ENCODE measurements at regions not wholly inside any gene's neighbourhood (a gene's known extent, or its start where the extent isn't known, plus 50 kb on each side); places are given as distances from the start of the nearest gene placed in this dataset.

DNA sequence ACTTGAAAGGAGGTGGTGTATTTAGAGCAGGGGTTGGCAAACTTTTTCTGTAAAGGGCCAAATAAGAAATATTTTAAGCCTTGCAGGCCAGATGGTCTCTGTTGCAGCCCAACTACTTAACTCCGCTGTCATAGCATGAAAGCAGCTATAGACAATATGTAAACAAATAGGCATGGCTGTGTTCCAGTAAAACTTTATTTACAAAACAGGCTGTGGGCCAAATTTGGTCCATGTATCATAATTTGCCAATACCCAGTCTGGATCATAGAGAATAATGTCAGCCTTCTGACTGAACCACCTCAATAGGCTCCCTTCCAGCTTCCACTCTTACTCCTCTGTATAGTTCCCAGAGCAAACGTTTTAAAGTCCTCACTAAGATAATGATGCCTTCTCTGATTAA lies 638.8 kb upstream of the CFAP20DC start:
- no peak for DNase-seq (ENCODE audit: low spot score in 2 of 2)
- 72 to 73% methylated on average over 2 of the region's 2 CpGs for WGBS, 2 donors
- TF ChIP-seq, protein P1, sequence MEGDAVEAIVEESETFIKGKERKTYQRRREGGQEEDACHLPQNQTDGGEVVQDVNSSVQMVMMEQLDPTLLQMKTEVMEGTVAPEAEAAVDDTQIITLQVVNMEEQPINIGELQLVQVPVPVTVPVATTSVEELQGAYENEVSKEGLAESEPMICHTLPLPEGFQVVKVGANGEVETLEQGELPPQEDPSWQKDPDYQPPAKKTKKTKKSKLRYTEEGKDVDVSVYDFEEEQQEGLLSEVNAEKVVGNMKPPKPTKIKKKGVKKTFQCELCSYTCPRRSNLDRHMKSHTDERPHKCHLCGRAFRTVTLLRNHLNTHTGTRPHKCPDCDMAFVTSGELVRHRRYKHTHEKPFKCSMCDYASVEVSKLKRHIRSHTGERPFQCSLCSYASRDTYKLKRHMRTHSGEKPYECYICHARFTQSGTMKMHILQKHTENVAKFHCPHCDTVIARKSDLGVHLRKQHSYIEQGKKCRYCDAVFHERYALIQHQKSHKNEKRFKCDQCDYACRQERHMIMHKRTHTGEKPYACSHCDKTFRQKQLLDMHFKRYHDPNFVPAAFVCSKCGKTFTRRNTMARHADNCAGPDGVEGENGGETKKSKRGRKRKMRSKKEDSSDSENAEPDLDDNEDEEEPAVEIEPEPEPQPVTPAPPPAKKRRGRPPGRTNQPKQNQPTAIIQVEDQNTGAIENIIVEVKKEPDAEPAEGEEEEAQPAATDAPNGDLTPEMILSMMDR (IDR thresholded peaks at IDR 0.05) = no peak
- no peak for TF ChIP-seq EP300 (IDR thresholded peaks at IDR 0.05)
- no peak for TF ChIP-seq POLR2A (IDR thresholded peaks at IDR 0.05)
- Histone ChIP-seq H3K27ac (no peak overlapping the region), H3K4me3 (no peak overlapping the region), H3K36me3 (no peaks in the 10 kb centered on the region), H3K4me1 (no peaks in the 10 kb centered on the region), H3K27me3 (no peaks in the 10 kb centered on the region), H3K9me3 (no peaks in the 10 kb centered on the region)

DNA sequence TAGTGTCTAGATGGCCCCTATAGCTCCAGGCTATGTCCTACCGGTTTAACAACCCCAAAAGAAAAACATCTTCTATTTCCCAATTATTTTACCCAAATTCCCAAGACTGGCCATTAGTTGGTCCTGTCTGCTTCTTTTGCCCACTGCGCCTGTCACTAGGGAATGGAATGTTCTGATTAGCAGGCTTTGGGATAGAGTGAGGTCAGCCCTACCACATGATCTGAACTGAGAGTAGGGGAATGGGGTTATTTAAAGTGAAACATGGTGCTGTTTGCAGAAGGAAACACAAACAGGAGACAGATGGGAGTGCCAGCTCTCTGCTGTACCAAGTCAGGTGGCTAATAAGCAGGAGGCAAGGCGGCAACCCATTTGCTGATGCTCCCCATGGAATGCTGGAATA lies 635.6 kb upstream of the CFAP20DC start:
- TF ChIP-seq POLR2A (IDR thresholded peaks at IDR 0.05) = no peak
- TF ChIP-seq EP300 (IDR thresholded peaks at IDR 0.05) = no peak
- TF ChIP-seq, protein P1 (IDR thresholded peaks at IDR 0.05) = no peak
- no peak overlapping the region for H3K27ac ChIP-seq
- no peak overlapping the region for H3K4me3 ChIP-seq
- no peaks in the 10 kb centered on the region for H3K9me3 ChIP-seq
- no peaks in the 10 kb centered on the region for H3K36me3 ChIP-seq
- H3K4me1 ChIP-seq = no peaks in the 10 kb centered on the region
- no peaks in the 10 kb centered on the region for H3K27me3 ChIP-seq
- DNase-seq (ENCODE audit: low spot score in 2 of 2) = no peak
- WGBS, 2 donors = 76 to 80% methylated on average over 3 of the region's 3 CpGs

DNA sequence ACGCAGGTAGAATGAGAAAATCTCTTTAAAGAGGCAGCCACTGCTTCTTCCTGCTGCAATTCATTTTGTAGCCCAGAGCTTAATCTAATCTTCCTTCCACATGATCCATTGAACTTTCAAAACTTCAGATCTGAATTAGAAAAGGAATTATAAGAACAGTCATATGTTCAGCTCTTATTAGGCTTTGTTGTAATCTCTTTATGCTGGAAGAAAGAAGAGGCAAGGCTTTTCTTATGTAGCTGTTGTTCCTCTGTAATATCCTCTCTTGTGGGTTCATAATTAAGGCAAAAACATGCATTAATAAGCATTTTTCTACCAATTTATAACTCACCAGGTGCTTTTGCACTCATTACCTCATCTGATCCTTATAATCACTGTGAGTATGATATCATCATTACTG lies 634.9 kb upstream of the CFAP20DC start:
- Histone ChIP-seq H3K27me3 (no peaks in the 10 kb centered on the region), H3K9me3 (no peaks in the 10 kb centered on the region), H3K27ac (no peak overlapping the region), H3K36me3 (no peaks in the 10 kb centered on the region), H3K4me1 (no peaks in the 10 kb centered on the region), H3K4me3 (no peak overlapping the region)
- TF ChIP-seq, protein P1 (IDR thresholded peaks at IDR 0.05) = no peak
- TF ChIP-seq EP300 (IDR thresholded peaks at IDR 0.05) = no peak
- no peak for TF ChIP-seq POLR2A (IDR thresholded peaks at IDR 0.05)
- DNase-seq (ENCODE audit: low spot score in 2 of 2) = no peak
- 74 to 87% methylated on average over 1 of the region's 1 CpG for WGBS, 2 donors

DNA sequence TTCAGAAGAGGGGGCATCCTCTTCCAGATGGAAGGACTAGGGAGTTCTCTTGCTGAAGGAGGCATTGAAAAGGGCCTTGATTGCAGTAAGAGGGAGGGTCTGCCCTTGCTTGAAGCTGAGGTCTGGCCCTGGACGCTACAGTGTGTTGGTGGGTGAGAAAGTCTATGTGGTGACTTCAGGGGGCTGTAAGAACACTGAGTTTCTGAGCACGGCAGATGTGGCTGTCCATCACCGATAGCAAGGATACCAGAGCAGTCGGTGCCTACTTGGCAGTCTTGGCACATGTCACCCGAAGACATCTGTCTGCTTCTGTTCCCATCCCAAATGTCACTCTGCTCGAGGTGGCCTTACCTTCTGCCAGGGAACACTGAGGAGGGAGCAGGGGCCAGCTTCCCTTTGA lies 631.1 kb upstream of the CFAP20DC start:
- Histone ChIP-seq H3K4me3 (no peak overlapping the region), H3K9me3 (no peaks in the 10 kb centered on the region), H3K4me1 (no peaks in the 10 kb centered on the region), H3K27ac (no peak overlapping the region), H3K27me3 (no peaks in the 10 kb centered on the region), H3K36me3 (no peaks in the 10 kb centered on the region)
- TF ChIP-seq EP300 (IDR thresholded peaks at IDR 0.05) = no peak
- TF ChIP-seq, protein P1 (IDR thresholded peaks at IDR 0.05) = no peak
- no peak for TF ChIP-seq POLR2A (IDR thresholded peaks at IDR 0.05)
- no peak for DNase-seq (ENCODE audit: low spot score in 2 of 2)
- WGBS, 2 donors = 89 to 90% methylated on average over 6 of the region's 6 CpGs

DNA sequence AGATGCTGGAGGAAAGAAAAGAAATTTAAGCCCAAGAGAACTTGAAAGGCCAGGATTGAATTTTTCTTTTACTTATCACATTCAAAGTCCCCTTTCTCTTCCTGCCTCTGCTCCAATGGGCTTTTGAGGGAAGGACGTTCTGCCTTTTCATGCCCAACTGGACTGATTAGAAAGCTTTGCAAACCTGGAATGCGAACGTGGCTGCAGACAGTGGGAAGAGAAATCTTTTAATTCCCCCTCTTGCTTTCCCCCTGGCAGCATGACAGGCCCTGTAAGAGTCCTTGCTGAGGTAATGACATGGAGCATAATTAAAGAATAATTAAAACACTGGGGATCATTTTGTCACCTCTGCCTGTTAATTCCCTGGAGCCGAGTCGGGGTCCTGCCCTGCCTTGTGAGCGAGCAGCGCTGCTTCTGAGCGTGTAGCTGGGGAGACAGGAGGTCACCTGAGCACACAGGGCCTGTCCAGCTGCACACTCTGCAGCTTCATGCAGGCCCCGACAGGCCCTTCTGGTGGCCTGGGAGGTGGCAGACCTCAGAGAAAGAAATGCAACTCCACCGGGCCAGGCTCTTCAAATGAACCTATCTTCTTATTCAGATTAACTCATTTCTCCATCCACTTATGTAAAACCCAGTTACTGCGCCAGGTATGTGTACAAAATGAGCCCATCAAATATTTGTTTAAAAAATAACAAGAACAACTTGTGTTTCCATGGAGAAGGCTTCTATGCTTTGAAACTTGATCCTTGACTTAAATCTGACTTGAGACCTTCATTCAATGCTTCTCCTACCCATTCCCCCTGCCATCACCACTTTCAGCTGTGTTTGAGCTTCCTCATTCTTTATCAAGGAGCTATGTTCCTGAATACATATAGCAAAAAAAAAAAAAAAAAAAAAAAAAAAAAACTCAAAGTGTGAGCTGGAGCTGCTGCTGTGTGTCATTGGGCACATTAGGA lies 628.2 kb upstream of the CFAP20DC start:
- Histone ChIP-seq H3K4me3 (no peak overlapping the region), H3K9me3 (no peaks in the 10 kb centered on the region), H3K27ac (no peak overlapping the region), H3K36me3 (no peaks in the 10 kb centered on the region), H3K27me3 (no peaks in the 10 kb centered on the region), H3K4me1 (no peaks in the 10 kb centered on the region)
- DNase-seq (ENCODE audit: low spot score in 2 of 2) = no peak
- TF ChIP-seq POLR2A (IDR thresholded peaks at IDR 0.05) = no peak
- TF ChIP-seq, protein P1 (IDR thresholded peaks at IDR 0.05) = no peak
- no peak for TF ChIP-seq EP300 (IDR thresholded peaks at IDR 0.05)
- 68 to 71% methylated on average over 11 of the region's 11 CpGs for WGBS, 2 donors
